GM23338 (cell line): ENCODE measurements at regions not wholly inside any gene's neighbourhood (a gene's known extent, or its start where the extent isn't known, plus 50 kb on each side); places are given as distances from the start of the nearest gene placed in this dataset.

Source experiments
- CREB1 ChIP-seq: fragments of 250-450 bp; sonication (Bioruptor Pico); IDR thresholded peaks from 2 replicates; pipeline ENCODE4 v1.5.0; 2020; ENCODE audit warnings: low read depth, mild to moderate bottlenecking, moderate library complexity
- EZH2 ChIP-seq: fragments of 200-600 bp; sonication (generic); IDR thresholded peaks from one replicate; pipeline ENCODE4 v1.8.0; 2017; ENCODE audit warnings: antibody characterized with exemption, mild to moderate bottlenecking, low read depth; ENCODE audit not compliant: unreplicated experiment
- EZH2phosphoT487 ChIP-seq: fragments of 200-600 bp; sonication (generic); IDR thresholded peaks from one replicate; pipeline ENCODE4 v1.8.1; 2018; ENCODE audit warnings: antibody characterized with exemption; ENCODE audit not compliant: unreplicated experiment
- JUNB ChIP-seq: IDR thresholded peaks from one replicate; pipeline ENCODE4 v1.6.1; 2016; ENCODE audit warnings: antibody characterized with exemption; ENCODE audit not compliant: unreplicated experiment
- NANOG ChIP-seq: IDR thresholded peaks from 2 replicates; pipeline ENCODE4 v1.6.1; 2016; ENCODE audit warnings: antibody characterized with exemption, borderline replicate concordance
- POLR2AphosphoS5 ChIP-seq: IDR thresholded peaks from 2 replicates; pipeline ENCODE4 v1.6.1; 2016; ENCODE audit warnings: antibody characterized with exemption, low read depth
- STAT1 ChIP-seq: IDR thresholded peaks from one replicate; pipeline ENCODE4 v1.6.1; 2016; ENCODE audit warnings: antibody characterized with exemption; ENCODE audit not compliant: unreplicated experiment
- ZNF114 ChIP-seq: fragments of 250-450 bp; sonication (Bioruptor Pico); IDR thresholded peaks from 2 replicates; pipeline ENCODE4 v1.5.0; 2020; ENCODE audit warnings: mild to moderate bottlenecking, moderate library complexity
- ZNF331 ChIP-seq: fragments of 250-450 bp; sonication (Bioruptor Pico); IDR thresholded peaks from 2 replicates; pipeline ENCODE4 v1.5.0; 2020; ENCODE audit warnings: low read depth, mild to moderate bottlenecking, moderate library complexity
- TF ChIP-seq, protein P1 (sequence below): IDR thresholded peaks from one replicate; pipeline ENCODE4 v1.6.1; 2018; ENCODE audit warnings: antibody characterized with exemption; ENCODE audit not compliant: unreplicated experiment
- TF ChIP-seq, protein P2 (sequence below), 2 experiments: fragments of 200-600 bp in 1 of 2; sonication (generic) in 1 of 2; conservative IDR thresholded peaks; 2 replicates each; pipeline versions ENCODE4 v1.5.1 to v1.6.1; 2016 to 2017; ENCODE audit warnings: antibody characterized with exemption in 2 of 2, low read depth in 2 of 2, mild to moderate bottlenecking in 2 of 2, moderate library complexity in 1 of 2
- TF ChIP-seq, protein P3 (sequence below): IDR thresholded peaks from 2 replicates; pipeline ENCODE4 v1.6.1; 2016; ENCODE audit warnings: antibody characterized with exemption
- TF ChIP-seq, protein P4 (sequence below): fragments of 250-450 bp; sonication (Bioruptor Pico); IDR thresholded peaks from 2 replicates; pipeline ENCODE4 v1.5.0; 2020; ENCODE audit warnings: mild to moderate bottlenecking, moderate library complexity

DNA sequence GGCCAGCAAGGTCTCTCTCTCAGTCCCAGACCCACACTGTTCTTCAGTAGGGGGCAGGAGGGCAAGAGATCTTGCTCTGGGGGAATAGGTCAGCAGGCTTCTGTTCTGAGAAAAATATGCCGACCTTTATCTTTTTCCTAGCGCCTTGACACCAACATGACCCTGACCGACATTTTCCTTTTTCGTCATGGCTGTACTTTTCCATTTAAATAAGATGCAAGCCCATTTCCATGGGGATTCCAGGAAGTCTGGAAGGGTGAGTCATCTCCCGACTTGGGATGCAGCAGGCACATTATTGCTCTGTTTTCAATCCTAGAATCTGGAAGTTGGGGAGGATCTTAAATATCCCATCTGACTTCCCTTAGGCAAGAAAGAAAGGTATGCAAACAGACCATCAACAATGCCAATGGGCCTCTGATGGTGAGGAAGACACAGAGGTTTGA, 261.5 kb upstream of the LRTM1 start:
- no peak for TF ChIP-seq EZH2
- TF ChIP-seq, protein P1, sequence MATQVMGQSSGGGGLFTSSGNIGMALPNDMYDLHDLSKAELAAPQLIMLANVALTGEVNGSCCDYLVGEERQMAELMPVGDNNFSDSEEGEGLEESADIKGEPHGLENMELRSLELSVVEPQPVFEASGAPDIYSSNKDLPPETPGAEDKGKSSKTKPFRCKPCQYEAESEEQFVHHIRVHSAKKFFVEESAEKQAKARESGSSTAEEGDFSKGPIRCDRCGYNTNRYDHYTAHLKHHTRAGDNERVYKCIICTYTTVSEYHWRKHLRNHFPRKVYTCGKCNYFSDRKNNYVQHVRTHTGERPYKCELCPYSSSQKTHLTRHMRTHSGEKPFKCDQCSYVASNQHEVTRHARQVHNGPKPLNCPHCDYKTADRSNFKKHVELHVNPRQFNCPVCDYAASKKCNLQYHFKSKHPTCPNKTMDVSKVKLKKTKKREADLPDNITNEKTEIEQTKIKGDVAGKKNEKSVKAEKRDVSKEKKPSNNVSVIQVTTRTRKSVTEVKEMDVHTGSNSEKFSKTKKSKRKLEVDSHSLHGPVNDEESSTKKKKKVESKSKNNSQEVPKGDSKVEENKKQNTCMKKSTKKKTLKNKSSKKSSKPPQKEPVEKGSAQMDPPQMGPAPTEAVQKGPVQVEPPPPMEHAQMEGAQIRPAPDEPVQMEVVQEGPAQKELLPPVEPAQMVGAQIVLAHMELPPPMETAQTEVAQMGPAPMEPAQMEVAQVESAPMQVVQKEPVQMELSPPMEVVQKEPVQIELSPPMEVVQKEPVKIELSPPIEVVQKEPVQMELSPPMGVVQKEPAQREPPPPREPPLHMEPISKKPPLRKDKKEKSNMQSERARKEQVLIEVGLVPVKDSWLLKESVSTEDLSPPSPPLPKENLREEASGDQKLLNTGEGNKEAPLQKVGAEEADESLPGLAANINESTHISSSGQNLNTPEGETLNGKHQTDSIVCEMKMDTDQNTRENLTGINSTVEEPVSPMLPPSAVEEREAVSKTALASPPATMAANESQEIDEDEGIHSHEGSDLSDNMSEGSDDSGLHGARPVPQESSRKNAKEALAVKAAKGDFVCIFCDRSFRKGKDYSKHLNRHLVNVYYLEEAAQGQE = no peak
- no peak for TF ChIP-seq STAT1
- TF ChIP-seq, protein P2, sequence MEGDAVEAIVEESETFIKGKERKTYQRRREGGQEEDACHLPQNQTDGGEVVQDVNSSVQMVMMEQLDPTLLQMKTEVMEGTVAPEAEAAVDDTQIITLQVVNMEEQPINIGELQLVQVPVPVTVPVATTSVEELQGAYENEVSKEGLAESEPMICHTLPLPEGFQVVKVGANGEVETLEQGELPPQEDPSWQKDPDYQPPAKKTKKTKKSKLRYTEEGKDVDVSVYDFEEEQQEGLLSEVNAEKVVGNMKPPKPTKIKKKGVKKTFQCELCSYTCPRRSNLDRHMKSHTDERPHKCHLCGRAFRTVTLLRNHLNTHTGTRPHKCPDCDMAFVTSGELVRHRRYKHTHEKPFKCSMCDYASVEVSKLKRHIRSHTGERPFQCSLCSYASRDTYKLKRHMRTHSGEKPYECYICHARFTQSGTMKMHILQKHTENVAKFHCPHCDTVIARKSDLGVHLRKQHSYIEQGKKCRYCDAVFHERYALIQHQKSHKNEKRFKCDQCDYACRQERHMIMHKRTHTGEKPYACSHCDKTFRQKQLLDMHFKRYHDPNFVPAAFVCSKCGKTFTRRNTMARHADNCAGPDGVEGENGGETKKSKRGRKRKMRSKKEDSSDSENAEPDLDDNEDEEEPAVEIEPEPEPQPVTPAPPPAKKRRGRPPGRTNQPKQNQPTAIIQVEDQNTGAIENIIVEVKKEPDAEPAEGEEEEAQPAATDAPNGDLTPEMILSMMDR (conservative IDR thresholded peaks at IDR 0.05; ENCODE audit: low read depth in 2 of 2) = no peak
- no peak for TF ChIP-seq EZH2phosphoT487
- TF ChIP-seq POLR2AphosphoS5 = no peak
- TF ChIP-seq CREB1 (CRISPR knock-in tag) = no peak
- no peak for TF ChIP-seq NANOG
- TF ChIP-seq JUNB = no peak
- TF ChIP-seq, protein P3, sequence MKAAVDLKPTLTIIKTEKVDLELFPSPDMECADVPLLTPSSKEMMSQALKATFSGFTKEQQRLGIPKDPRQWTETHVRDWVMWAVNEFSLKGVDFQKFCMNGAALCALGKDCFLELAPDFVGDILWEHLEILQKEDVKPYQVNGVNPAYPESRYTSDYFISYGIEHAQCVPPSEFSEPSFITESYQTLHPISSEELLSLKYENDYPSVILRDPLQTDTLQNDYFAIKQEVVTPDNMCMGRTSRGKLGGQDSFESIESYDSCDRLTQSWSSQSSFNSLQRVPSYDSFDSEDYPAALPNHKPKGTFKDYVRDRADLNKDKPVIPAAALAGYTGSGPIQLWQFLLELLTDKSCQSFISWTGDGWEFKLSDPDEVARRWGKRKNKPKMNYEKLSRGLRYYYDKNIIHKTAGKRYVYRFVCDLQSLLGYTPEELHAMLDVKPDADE = no peak
- TF ChIP-seq ZNF331 (CRISPR knock-in tag) = no peak
- TF ChIP-seq, protein P4, sequence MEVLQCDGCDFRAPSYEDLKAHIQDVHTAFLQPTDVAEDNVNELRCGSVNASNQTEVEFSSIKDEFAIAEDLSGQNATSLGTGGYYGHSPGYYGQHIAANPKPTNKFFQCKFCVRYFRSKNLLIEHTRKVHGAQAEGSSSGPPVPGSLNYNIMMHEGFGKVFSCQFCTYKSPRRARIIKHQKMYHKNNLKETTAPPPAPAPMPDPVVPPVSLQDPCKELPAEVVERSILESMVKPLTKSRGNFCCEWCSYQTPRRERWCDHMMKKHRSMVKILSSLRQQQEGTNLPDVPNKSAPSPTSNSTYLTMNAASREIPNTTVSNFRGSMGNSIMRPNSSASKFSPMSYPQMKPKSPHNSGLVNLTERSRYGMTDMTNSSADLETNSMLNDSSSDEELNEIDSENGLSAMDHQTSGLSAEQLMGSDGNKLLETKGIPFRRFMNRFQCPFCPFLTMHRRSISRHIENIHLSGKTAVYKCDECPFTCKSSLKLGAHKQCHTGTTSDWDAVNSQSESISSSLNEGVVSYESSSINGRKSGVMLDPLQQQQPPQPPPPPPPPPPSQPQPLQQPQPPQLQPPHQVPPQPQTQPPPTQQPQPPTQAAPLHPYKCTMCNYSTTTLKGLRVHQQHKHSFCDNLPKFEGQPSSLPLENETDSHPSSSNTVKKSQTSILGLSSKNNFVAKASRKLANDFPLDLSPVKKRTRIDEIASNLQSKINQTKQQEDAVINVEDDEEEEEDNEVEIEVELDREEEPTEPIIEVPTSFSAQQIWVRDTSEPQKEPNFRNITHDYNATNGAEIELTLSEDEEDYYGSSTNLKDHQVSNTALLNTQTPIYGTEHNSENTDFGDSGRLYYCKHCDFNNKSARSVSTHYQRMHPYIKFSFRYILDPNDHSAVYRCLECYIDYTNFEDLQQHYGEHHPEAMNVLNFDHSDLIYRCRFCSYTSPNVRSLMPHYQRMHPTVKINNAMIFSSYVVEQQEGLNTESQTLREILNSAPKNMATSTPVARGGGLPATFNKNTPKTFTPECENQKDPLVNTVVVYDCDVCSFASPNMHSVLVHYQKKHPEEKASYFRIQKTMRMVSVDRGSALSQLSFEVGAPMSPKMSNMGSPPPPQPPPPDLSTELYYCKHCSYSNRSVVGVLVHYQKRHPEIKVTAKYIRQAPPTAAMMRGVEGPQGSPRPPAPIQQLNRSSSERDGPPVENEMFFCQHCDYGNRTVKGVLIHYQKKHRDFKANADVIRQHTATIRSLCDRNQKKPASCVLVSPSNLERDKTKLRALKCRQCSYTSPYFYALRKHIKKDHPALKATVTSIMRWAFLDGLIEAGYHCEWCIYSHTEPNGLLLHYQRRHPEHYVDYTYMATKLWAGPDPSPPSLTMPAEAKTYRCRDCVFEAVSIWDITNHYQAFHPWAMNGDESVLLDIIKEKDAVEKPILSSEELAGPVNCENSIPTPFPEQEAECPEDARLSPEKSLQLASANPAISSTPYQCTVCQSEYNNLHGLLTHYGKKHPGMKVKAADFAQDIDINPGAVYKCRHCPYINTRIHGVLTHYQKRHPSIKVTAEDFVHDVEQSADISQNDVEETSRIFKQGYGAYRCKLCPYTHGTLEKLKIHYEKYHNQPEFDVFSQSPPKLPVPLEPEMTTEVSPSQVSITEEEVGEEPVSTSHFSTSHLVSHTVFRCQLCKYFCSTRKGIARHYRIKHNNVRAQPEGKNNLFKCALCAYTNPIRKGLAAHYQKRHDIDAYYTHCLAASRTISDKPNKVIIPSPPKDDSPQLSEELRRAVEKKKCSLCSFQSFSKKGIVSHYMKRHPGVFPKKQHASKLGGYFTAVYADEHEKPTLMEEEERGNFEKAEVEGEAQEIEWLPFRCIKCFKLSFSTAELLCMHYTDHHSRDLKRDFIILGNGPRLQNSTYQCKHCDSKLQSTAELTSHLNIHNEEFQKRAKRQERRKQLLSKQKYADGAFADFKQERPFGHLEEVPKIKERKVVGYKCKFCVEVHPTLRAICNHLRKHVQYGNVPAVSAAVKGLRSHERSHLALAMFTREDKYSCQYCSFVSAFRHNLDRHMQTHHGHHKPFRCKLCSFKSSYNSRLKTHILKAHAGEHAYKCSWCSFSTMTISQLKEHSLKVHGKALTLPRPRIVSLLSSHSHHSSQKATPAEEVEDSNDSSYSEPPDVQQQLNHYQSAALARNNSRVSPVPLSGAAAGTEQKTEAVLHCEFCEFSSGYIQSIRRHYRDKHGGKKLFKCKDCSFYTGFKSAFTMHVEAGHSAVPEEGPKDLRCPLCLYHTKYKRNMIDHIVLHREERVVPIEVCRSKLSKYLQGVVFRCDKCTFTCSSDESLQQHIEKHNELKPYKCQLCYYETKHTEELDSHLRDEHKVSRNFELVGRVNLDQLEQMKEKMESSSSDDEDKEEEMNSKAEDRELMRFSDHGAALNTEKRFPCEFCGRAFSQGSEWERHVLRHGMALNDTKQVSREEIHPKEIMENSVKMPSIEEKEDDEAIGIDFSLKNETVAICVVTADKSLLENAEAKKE = no peak
- no peak for TF ChIP-seq ZNF114 (CRISPR knock-in tag)
